ENCODE measurements at regions not wholly inside any gene's neighbourhood (a gene's known extent, or its start where the extent isn't known, plus 50 kb on each side); places are given as distances from the start of the nearest gene placed in this dataset.

- intact Hi-C loops (cut with DNase I; ENCODE audit: low total_unique reads) = no loop called here
- no peak overlapping the region for H3K4me3 ChIP-seq (ENCODE audit: low read depth, poor library complexity, severe bottlenecking)
- WGBS, 2 donors = 62 to 70% methylated on average over 17 to 19 of the region's 20 CpGs
- no peak for TF ChIP-seq CTCF (IDR thresholded peaks at IDR 0.05)
- TF ChIP-seq POLR2A (IDR thresholded peaks at IDR 0.05) = no peak
- DNase-seq (ENCODE audit: low spot score in 2 of 2) = peak in 1 of 2 donors; percentile 65
Measured at GRCh38 chr9:135328485-135329417, 150.8 kb upstream of the PPP1R26 start.

- intact Hi-C loops (cut with DNase I; ENCODE audit: low total_unique reads) = no loop called here
- DNase-seq (ENCODE audit: low spot score in 2 of 2) = peak in 1 of 2 donors; percentile 75
- WGBS, 2 donors = 50 to 54% methylated on average over 21 of the region's 21 CpGs
- no peak overlapping the region for H3K4me3 ChIP-seq (ENCODE audit: low read depth, poor library complexity, severe bottlenecking)
- TF ChIP-seq POLR2A (IDR thresholded peaks at IDR 0.05) (no peak), CTCF (IDR thresholded peaks at IDR 0.05) (no peak)
Measured at GRCh38 chr9:135329571-135330306, 149.8 kb upstream of the PPP1R26 start.

- intact Hi-C loops (cut with DNase I; ENCODE audit: low total_unique reads) = no loop called here
- DNase-seq (ENCODE audit: low spot score in 2 of 2) = peak in 1 of 2 donors; percentile 64
- WGBS, 2 donors = 77 to 84% methylated on average over 6 of the region's 6 CpGs
- no peak overlapping the region for H3K4me3 ChIP-seq (ENCODE audit: low read depth, poor library complexity, severe bottlenecking)
- no peak for TF ChIP-seq CTCF (IDR thresholded peaks at IDR 0.05)
- TF ChIP-seq POLR2A (IDR thresholded peaks at IDR 0.05) = no peak
Measured at GRCh38 chr9:135330307-135330631, 149.3 kb upstream of the PPP1R26 start.

GRCh38 chr9:135330685-135331590, 148.6 kb upstream of the PPP1R26 start:
- DNase-seq (ENCODE audit: low spot score in 2 of 2) = peak in 1 of 2 donors; percentile 64
- no peak for TF ChIP-seq POLR2A (IDR thresholded peaks at IDR 0.05)
- no peak for TF ChIP-seq CTCF (IDR thresholded peaks at IDR 0.05)
- no peak overlapping the region for H3K4me3 ChIP-seq (ENCODE audit: low read depth, poor library complexity, severe bottlenecking)
- WGBS, 2 donors = 74 to 77% methylated on average over 14 of the region's 14 CpGs
- intact Hi-C loops (cut with DNase I; ENCODE audit: low total_unique reads) = no loop called here

- no peak for DNase-seq (ENCODE audit: low spot score in 2 of 2)
- WGBS, 2 donors = 60 to 75% methylated on average over 3 of the region's 3 CpGs
- intact Hi-C loops (cut with DNase I; ENCODE audit: low total_unique reads) = no loop called here
- H3K4me3 ChIP-seq (ENCODE audit: low read depth, poor library complexity, severe bottlenecking) = no peak overlapping the region
- TF ChIP-seq CTCF (IDR thresholded peaks at IDR 0.05) (no peak), POLR2A (IDR thresholded peaks at IDR 0.05) (no peak)
Measured at GRCh38 chr9:135332516-135332915, 147.1 kb upstream of the PPP1R26 start.
